ENCODE measurements at regions not wholly inside any gene's neighbourhood (a gene's known extent, or its start where the extent isn't known, plus 50 kb on each side); places are given as distances from the start of the nearest gene placed in this dataset.

- Histone ChIP-seq H3K4me1 (ENCODE audit: control insufficient read depth, insufficient read depth, low read length) (no peaks in the 10 kb centered on the region), H3K9me3 (ENCODE audit: control insufficient read depth, insufficient read depth, low read depth, low read length) (no peaks in the 10 kb centered on the region), H3K4me3 (ENCODE audit: low read depth, low read length) (no peak overlapping the region), H3K36me3 (ENCODE audit: control insufficient read depth in 2 of 2, insufficient read depth in 1 of 2, low read length in 2 of 2) (no peaks in the 10 kb centered on the region), H3K27ac (ENCODE audit: extremely low read depth, low read depth, low read length) (no peak overlapping the region)
- TF ChIP-seq ZNF169 (tag by site-specific recombination; IDR thresholded peaks at IDR 0.05) (no peak), TRIM28 (IDR thresholded peaks at IDR 0.05; ENCODE audit: borderline replicate concordance, low read length) (peak; percentile 31; the same call in 1 of the 2 replicates)
- ChIA-PET CTCF (no interaction called here), POLR2A (no interaction called here)
Observed at GRCh38 chr2:134771313-134771801, 52.6 kb upstream of the TMEM163 start.

GRCh38 chr2:134772493-134773169 lies 53.8 kb upstream of the TMEM163 start:
- Histone ChIP-seq H3K36me3 (ENCODE audit: control insufficient read depth in 2 of 2, insufficient read depth in 1 of 2, low read length in 2 of 2) (no peaks in the 10 kb centered on the region), H3K9me3 (ENCODE audit: control insufficient read depth, insufficient read depth, low read depth, low read length) (no peaks in the 10 kb centered on the region), H3K4me3 (ENCODE audit: low read depth, low read length) (no peak overlapping the region), H3K27ac (ENCODE audit: extremely low read depth, low read depth, low read length) (no peak overlapping the region), H3K4me1 (ENCODE audit: control insufficient read depth, insufficient read depth, low read length) (no peaks in the 10 kb centered on the region)
- TF ChIP-seq ZNF114 (tag by site-specific recombination; IDR thresholded peaks at IDR 0.05) (no peak), PRDM6 (tag by site-specific recombination; IDR thresholded peaks at IDR 0.05) (no peak)
- ChIA-PET POLR2A (no interaction called here), CTCF (interaction anchor here (0.6 kb wide), 1 partner anchor 776 kb away, joined by 3 read pairs; no protein-coding TSS in a partner anchor)

GRCh38 chr2:134773335-134773734 lies 54.5 kb upstream of the TMEM163 start:
- H3K4me1 ChIP-seq (ENCODE audit: control insufficient read depth, insufficient read depth, low read length): no peaks in the 10 kb centered on the region
- CTCF ChIA-PET: no interaction called here
- H3K4me3 ChIP-seq (ENCODE audit: low read depth, low read length): no peak overlapping the region
- H3K9me3 ChIP-seq (ENCODE audit: control insufficient read depth, insufficient read depth, low read depth, low read length): no peaks in the 10 kb centered on the region
- TF ChIP-seq ATF2 (tag by site-specific recombination; IDR thresholded peaks at IDR 0.05; ENCODE audit: low read depth): no peak
- no peak for TF ChIP-seq ZNF654 (tag by site-specific recombination; IDR thresholded peaks at IDR 0.05; ENCODE audit: low read depth)
- no peak for TF ChIP-seq KLF1 (tag by site-specific recombination; IDR thresholded peaks at IDR 0.05)
- no peak for TF ChIP-seq SETDB1 (IDR thresholded peaks at IDR 0.05; ENCODE audit: insufficient read length, low read length)
- no peak for TF ChIP-seq ZNF792 (tag by site-specific recombination; IDR thresholded peaks at IDR 0.05)
- no peak for TF ChIP-seq ZNF768 (tag by site-specific recombination; IDR thresholded peaks at IDR 0.05)
- TF ChIP-seq ZNF707 (tag by site-specific recombination; IDR thresholded peaks at IDR 0.05): no peak
- TF ChIP-seq ZNF777 (tag by site-specific recombination; IDR thresholded peaks at IDR 0.05; ENCODE audit: borderline replicate concordance): no peak
- no peak for TF ChIP-seq KLF9 (tag by site-specific recombination; IDR thresholded peaks at IDR 0.05; ENCODE audit: low read depth)
- no peak for TF ChIP-seq ZNF843 (tag by site-specific recombination; IDR thresholded peaks at IDR 0.05)
- no peak for TF ChIP-seq PRDM6 (tag by site-specific recombination; IDR thresholded peaks at IDR 0.05)
- TF ChIP-seq ZXDB (tag by site-specific recombination; IDR thresholded peaks at IDR 0.05): no peak
- no peak for TF ChIP-seq INSM2 (tag by site-specific recombination; IDR thresholded peaks at IDR 0.05)
- POLR2A ChIA-PET: no interaction called here
- H3K27ac ChIP-seq (ENCODE audit: extremely low read depth, low read depth, low read length): no peak overlapping the region
- H3K36me3 ChIP-seq (ENCODE audit: control insufficient read depth in 2 of 2, insufficient read depth in 1 of 2, low read length in 2 of 2): no peaks in the 10 kb centered on the region

All from HEK293 (cell line).